BJ (cell line): ENCODE measurements at regions not wholly inside any gene's neighbourhood (a gene's known extent, or its start where the extent isn't known, plus 50 kb on each side); places are given as distances from the start of the nearest gene placed in this dataset.

Experiments used
- CTCF ChIA-PET: fragments of 350-600 bp; formaldehyde crosslinking; extraction: SDS; loops from one replicate; lab custom pipeline; 2021; ENCODE audit warnings: antibody characterized with exemption, inconsistent platforms; lab: Yijun Ruan, JAX
- POLR2A ChIA-PET: fragments of 300-600 bp; sonication (Branson Sonifier 250); formaldehyde crosslinking; extraction: SDS; loops from one replicate; lab custom pipeline; 2021; ENCODE audit warnings: antibody characterized with exemption; lab: Charles Lee
- DNase-seq: peaks from one replicate; pipeline ENCODE4 v3.0.0-alpha.2; 2011; ENCODE audit warnings: low read depth
- H3K27me3 ChIP-seq: 2 replicates; pipeline ENCODE4 v1.6.0; 2011; ENCODE audit warnings: low read length; ENCODE audit not compliant: control insufficient read depth, insufficient read depth
- H3K36me3 ChIP-seq: 2 replicates; pipeline ENCODE4 v1.5.1; 2011; ENCODE audit warnings: low read length; ENCODE audit not compliant: control insufficient read depth, insufficient read depth
- H3K4me3 ChIP-seq: 2 replicates; pipeline ENCODE4 v1.5.1; 2011; ENCODE audit warnings: low read depth, mild to moderate bottlenecking, control low read depth, low read length
- TF ChIP-seq, protein P1 (sequence below): IDR thresholded peaks from 2 replicates; pipeline ENCODE4 v1.5.1; 2011; ENCODE audit warnings: low read depth, mild to moderate bottlenecking, control low read depth, inconsistent platforms, low read length, moderate library complexity; ENCODE audit not compliant: insufficient read depth

DNA sequence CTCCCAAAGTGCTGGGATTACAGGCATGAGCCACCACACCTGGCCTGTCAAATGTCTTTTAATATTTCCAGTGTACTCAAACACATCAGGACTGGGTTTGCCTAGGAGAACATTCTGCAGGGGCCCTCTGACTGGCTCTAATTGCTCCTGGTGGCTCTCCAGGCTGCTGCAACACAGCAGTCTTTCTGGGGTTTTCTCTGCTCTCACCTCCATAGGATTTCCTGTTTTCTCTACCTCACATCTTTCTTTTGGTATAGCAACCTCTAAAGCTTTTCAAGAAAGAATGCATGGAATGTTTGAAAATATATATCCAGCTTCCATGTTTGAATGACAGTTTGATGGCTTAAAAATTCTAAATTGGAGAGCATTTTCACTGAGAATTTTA lies 83.3 kb upstream of the IGSF10 start:
- Histone ChIP-seq H3K27me3 (no peaks in the 10 kb centered on the region), H3K36me3 (no peaks in the 10 kb centered on the region), H3K4me3 (no peak overlapping the region)
- DNase-seq = no peak
- ChIA-PET CTCF (no interaction called here), POLR2A (no interaction called here)
- TF ChIP-seq, protein P1, sequence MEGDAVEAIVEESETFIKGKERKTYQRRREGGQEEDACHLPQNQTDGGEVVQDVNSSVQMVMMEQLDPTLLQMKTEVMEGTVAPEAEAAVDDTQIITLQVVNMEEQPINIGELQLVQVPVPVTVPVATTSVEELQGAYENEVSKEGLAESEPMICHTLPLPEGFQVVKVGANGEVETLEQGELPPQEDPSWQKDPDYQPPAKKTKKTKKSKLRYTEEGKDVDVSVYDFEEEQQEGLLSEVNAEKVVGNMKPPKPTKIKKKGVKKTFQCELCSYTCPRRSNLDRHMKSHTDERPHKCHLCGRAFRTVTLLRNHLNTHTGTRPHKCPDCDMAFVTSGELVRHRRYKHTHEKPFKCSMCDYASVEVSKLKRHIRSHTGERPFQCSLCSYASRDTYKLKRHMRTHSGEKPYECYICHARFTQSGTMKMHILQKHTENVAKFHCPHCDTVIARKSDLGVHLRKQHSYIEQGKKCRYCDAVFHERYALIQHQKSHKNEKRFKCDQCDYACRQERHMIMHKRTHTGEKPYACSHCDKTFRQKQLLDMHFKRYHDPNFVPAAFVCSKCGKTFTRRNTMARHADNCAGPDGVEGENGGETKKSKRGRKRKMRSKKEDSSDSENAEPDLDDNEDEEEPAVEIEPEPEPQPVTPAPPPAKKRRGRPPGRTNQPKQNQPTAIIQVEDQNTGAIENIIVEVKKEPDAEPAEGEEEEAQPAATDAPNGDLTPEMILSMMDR = no peak

DNA sequence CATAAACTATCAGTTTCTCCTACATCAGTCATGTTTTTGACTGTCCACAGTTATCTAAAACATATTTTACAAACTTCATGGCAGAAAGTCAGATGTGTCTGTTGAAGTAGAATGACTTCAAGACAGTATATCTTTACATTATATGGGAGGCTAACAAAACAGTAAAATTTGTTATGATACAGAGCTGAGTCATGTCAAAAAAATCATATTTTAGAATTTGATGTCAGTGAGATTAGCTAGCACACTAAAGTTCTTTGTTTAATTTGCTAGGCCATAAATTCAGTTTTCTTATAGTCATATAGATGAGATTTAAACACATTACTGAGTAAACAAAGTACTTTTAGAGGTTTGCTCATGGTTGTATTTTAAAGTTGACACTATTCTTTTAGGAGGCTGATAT lies 80.3 kb upstream of the IGSF10 start:
- ChIA-PET CTCF (no interaction called here), POLR2A (no interaction called here)
- H3K36me3 ChIP-seq = no peaks in the 10 kb centered on the region
- no peak for DNase-seq
- TF ChIP-seq, protein P1 = no peak
- H3K4me3 ChIP-seq = no peak overlapping the region
- H3K27me3 ChIP-seq = no peaks in the 10 kb centered on the region

DNA sequence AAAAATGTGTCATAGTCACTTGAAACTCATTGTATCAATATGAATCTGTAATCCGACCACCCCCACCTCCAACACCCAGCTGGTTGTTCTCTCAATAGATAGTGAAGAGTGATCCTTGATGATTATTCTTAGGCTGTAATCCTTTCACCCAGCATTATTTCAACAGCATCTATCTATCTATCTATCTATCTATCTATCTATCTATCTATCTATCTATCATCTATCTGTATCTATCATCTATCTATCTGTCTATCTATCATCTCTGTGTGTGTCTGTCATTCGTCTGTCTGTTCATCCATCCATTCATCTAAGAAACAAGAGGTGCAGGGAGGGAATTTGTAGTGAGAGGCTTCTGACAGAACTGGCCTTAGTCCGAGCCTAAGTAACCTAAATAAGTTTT lies 78.7 kb upstream of the IGSF10 start:
- POLR2A ChIA-PET = no interaction called here
- Histone ChIP-seq H3K4me3 (no peak overlapping the region), H3K27me3 (no peaks in the 10 kb centered on the region), H3K36me3 (no peaks in the 10 kb centered on the region)
- DNase-seq = no peak
- TF ChIP-seq, protein P1 = no peak
- CTCF ChIA-PET = no interaction called here

DNA sequence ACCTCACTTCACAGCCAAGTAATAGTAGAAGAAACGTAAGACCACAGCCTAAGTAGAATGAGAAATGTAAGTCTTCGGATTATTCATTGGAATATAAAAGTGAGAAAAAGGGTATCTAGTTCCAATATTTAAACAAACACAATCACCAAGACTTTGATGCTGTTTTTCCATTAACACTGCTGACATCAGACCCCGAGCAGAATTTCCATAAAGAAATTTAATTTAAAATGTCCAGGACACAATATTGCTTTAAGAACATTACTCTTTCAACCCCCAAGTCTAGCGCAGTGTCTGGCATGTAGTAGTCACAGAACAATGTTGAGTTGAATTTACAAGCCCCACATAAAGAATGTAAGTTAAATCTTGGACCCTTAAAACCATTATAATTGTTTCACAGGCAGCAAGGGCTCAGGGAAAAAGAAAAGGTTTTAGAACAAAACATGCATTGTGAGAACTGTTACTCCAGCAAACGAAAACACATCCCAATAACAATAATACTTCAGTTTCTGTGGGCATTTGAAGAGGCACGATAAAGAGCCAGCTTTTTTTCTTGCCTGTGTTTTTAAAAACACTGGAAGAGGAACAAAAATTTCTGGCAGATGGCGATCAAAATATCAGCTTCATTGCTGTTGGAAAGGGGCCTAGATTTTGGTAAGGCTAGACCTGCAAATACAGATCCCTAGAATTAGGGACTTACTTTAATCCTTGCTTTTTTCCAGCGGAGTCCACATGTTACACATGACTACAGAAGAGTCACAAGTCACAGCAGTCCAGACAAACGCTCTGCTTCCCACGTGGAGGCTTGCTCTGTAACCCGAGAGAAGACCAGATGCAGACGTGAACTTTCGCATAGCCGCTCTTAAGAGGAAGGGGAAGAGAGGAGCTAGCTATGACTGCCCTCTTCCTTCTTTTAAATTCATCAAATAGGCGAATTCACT lies 77.9 kb upstream of the IGSF10 start:
- ChIA-PET POLR2A (no interaction called here), CTCF (no interaction called here)
- H3K36me3 ChIP-seq = no peaks in the 10 kb centered on the region
- TF ChIP-seq, protein P1 = no peak
- no peak for DNase-seq
- H3K27me3 ChIP-seq = no peaks in the 10 kb centered on the region
- H3K4me3 ChIP-seq = no peak overlapping the region

DNA sequence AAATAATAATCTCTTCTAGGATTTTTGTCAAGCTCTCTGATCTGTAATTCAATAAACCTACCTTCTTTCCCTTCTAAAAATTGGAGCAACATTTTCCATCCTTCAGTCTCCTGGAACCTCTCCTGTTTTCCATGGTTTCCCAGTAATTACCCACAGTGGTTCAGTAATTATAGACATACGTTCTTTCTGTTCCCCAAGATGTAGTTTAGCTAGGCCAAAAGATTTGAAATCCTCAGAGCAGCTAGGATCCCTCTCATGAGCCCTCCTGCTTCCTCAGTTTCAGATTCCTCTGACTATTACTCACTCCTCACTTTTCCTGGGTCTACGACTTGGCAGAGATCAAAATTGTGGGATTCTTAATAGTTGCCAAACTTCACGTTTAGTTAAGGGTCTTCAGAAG lies 76.9 kb upstream of the IGSF10 start:
- no peak for DNase-seq
- POLR2A ChIA-PET = no interaction called here
- TF ChIP-seq, protein P1 = no peak

More for the DNA sequence above, 76.9 kb upstream of the IGSF10 start:
- CTCF ChIA-PET = no interaction called here
- no peaks in the 10 kb centered on the region for H3K36me3 ChIP-seq
- no peaks in the 10 kb centered on the region for H3K27me3 ChIP-seq
- no peak overlapping the region for H3K4me3 ChIP-seq
